NCI-H82 (cell line): ENCODE measurements at regions not wholly inside any gene's neighbourhood (a gene's known extent, or its start where the extent isn't known, plus 50 kb on each side); places are given as distances from the start of the nearest gene placed in this dataset.
"Not testable (repeated sequence)": the region's sequence is repeated elsewhere in the genome, so short reads cannot be mapped to it uniquely, and the experiment has no call there.

Source experiments
- DNase-seq: peaks from one replicate; lab custom pipeline; 2025; lab: John Stamatoyannopoulos, UW

- no peak for DNase-seq
Measured at GRCh38 chr13:86051134-86052103, 252.2 kb upstream of the SLITRK6 start.

- DNase-seq: no peak
Measured at GRCh38 chr13:86038490-86038889, 239.3 kb upstream of the SLITRK6 start.

GRCh38 chr13:86020351-86021002 lies 221.3 kb upstream of the SLITRK6 start:
- peak; percentile 15 for DNase-seq

- no peak for DNase-seq
Measured at GRCh38 chr13:86006317-86006716, 207.1 kb upstream of the SLITRK6 start.

- DNase-seq: peak; percentile 72
Measured at GRCh38 chr13:86003029-86003428, 203.8 kb upstream of the SLITRK6 start.

GRCh38 chr13:86000546-86000945 lies 201.3 kb upstream of the SLITRK6 start:
- peak; percentile 19 for DNase-seq

- DNase-seq: no peak
Measured at GRCh38 chr13:85997587-85997986, 198.4 kb upstream of the SLITRK6 start.

- no peak for DNase-seq
Measured at GRCh38 chr13:85995788-85996418, 196.7 kb upstream of the SLITRK6 start.

- DNase-seq: no peak
Measured at GRCh38 chr13:85993567-85993966, 194.3 kb upstream of the SLITRK6 start.

GRCh38 chr13:85990397-85990796 lies 191.2 kb upstream of the SLITRK6 start:
- no peak for DNase-seq

- DNase-seq: no peak
Measured at GRCh38 chr13:85985797-85986196, 186.6 kb upstream of the SLITRK6 start.

- no peak for DNase-seq
Measured at GRCh38 chr13:85982102-85982501, 182.9 kb upstream of the SLITRK6 start.

- DNase-seq: not testable (repeated sequence)
Measured at GRCh38 chr13:85980447-85980846, 181.2 kb upstream of the SLITRK6 start.

- no peak for DNase-seq
Measured at GRCh38 chr13:85976242-85976641, 177.0 kb upstream of the SLITRK6 start.

GRCh38 chr13:85974608-85975366 lies 175.6 kb upstream of the SLITRK6 start:
- no peak for DNase-seq

- DNase-seq: no peak
Measured at GRCh38 chr13:85970727-85971126, 171.5 kb upstream of the SLITRK6 start.

GRCh38 chr13:85969331-85969730 lies 170.1 kb upstream of the SLITRK6 start:
- no peak for DNase-seq

- no peak for DNase-seq
Measured at GRCh38 chr13:85935868-85936467, 136.7 kb upstream of the SLITRK6 start.

GRCh38 chr13:85930108-85930507 lies 130.9 kb upstream of the SLITRK6 start:
- no peak for DNase-seq

GRCh38 chr13:85910962-85911361 lies 111.7 kb upstream of the SLITRK6 start:
- no peak for DNase-seq

GRCh38 chr13:85900521-85900920 lies 101.3 kb upstream of the SLITRK6 start:
- DNase-seq: no peak
